Lung microvascular endothelial cell (primary cell): ENCODE measurements at regions not wholly inside any gene's neighbourhood (a gene's known extent, or its start where the extent isn't known, plus 50 kb on each side); places are given as distances from the start of the nearest gene placed in this dataset.

Experiments
- DNase-seq, 2 donors: peaks; one replicate each; pipeline versions ENCODE4 v3.0.0 to v3.0.0-alpha.2; 2010; ENCODE audit warnings: low read depth in 2 of 2

DNA sequence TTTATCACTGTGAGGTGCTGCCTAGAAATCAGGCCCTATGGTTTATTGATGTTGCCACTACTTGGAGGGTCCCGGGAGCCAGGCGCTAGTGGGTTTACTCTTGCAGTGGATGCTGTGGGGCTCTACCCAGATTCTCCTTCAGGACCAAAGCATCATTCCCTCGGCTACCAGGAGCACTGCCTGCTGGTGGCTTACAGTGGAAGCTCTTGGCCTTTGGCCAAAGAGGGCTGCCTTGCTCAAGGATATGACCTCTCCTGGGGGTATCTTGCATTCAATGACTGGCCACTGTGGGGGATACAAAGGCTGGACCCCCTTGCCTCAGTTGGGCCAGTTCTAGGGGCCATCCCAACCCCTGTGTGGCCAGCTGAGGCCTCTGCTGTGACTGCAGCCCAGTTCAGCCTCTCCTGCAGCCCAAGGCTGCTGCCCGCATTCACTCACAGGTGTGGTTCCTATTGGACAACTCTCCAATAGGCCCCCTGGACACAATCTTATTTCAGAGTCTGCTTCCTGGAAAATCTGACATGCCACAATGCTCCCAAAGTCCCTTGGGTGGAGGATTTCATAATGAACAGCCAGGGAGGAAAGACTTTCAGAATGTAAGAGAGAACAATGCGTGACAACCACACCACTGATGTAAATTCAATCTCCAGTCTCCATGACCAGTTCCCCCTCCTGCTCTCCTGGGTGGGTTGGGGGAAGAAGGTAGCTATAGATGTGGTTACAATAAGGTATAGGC, 196.3 kb downstream of the SNX10 start:
- no peak for DNase-seq

GRCh38 chr7:26489391-26489790, 197.7 kb downstream of the SNX10 start:
- no peak for DNase-seq

- no peak for DNase-seq
These were observed 198.4 kb downstream of the SNX10 start for GRCh38 chr7:26489906-26490639.

- no peak for DNase-seq
These were observed 199.3 kb downstream of the SNX10 start for GRCh38 chr7:26490640-26491624.

DNA sequence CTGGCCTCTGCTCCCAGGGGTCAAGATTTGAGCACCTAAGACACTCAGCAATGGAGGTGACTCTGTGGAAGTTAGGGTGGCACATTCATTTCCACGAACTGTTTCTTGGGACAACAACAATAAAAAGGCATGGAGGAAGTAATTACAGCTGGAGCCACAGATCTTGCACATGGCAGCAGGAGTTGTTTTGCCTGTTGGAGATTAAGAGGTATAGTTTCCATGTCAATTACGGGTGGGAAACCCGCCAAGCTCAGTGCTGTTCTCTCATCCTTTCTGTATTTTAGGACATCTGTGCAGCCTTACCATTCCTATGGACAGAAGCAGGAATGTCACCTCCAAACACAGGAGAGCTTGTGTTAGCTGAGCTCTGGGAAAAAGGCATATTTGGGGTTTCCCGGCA, 201.2 kb downstream of the SNX10 start:
- no peak for DNase-seq

- DNase-seq = no peak
These were observed 202.2 kb downstream of the SNX10 start for GRCh38 chr7:26493737-26494428.

DNA sequence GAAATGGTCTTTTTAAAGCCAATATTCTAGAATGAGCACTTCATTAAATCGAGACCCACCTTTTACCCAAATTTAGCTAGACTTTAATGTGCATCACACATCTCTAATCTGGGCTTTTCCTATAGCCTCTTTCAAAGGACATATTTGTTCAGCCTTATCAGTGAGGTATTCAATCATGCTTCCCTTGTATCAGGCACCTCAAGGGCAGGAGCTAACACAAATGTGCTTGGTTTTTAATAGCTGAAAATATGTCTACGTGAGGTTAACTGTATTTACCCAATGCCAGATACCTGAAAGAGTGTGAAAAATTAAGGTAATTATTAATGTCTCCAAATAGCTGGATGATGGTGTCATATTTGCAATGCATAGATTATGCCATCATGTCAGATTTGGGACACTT, 203.9 kb downstream of the SNX10 start:
- no peak for DNase-seq

DNA sequence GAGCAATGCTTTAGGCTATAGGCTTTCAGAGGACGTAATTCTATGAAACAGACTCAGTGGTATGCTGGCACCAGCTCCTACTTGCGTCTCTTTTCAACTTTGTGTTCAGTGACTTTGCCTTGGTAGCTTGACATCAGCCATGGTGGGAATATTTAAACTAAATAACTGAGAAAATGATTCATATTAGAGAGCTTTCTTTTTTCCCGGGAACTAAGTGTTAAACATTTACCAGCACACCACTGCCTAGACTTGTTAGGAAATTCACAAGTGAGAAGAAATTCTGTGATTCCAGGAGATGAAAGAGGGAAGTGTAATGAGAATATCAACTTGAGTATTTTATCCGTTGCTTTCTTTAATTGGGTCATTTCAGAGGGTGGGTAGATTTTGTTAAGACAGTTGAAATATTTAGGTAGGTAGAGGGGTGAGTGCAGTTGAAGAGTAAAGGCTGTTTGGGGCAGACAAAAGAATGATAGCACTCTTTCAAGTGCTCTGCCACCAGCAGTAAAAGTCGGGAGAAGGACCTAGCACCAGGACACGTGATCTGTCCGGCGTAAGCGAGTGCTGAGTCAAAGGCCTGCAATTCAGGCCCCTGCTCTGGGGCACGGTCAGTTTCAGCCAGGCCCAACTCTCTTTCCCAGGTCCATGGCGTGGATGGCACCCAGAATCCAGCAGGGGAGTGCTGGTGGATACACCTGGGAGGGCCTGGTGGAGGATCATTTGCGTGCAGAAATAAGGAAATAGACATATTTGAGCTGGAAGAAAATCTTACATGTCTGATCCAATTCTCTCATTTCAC, 206.3 kb downstream of the SNX10 start:
- no peak for DNase-seq

GRCh38 chr7:26499315-26499897, 207.7 kb downstream of the SNX10 start:
- no peak for DNase-seq

DNA sequence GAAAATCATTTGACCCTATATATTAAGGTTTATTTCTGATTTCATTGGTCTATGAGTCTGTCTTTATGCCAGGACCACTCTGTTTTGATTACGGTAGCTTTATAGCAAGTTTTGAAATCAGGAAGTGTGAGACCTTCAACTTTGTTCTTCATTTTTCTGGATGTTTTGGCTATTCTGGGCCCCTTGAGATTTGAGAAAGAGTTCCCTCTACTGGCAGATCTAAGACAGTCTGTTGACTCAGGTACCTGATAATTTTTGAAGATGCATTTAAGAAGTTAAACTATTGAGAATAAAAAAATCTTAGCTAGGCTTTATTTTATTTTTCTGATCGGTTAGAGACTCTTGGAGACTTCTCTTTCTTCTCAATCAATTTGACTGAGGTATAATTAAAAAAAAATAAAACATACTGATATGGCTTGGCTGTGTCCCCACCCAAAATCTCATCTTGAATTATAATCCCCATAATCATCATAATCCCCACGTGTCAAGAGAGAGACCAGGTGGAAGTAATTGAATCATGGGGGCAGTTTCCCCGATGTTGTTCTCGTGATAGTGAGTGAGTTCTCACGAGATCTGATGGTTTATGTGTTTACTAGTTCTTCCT, 209.2 kb downstream of the SNX10 start:
- DNase-seq = peak; percentile 30 to 70

DNA sequence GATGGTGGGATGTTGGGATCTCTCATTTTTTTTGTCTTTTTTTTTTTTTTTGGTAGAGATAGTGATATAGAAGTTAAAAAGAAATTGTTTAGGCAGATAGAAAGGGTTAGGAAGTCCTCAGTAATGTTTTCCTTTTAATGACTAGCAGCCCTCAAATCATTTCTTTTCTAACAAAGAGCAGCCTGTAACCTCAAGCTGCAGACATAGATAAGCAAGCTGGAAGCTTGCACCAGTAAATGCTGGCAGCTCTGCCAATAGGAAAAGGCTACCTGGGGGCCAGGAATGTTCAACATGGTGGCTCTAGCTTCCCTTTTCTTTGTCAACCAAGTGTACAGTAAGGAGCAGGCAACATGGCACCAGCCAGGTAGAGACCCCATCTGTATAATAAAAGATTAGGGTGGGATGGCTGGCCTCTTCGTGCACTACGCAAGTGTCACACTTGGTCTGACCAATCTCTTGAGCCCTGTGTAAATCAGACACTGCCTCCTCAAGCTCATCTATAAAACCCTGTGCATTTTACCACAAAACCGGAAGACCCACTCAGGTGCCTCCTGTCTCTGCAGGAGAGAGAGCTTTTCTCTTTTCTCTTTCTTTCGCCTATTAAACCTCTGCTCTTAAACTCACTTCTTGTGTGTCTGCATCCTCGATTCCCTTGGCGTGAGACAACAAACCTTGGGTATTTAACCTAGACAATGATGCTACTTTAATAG, 212.9 kb downstream of the SNX10 start:
- DNase-seq = no peak

DNA sequence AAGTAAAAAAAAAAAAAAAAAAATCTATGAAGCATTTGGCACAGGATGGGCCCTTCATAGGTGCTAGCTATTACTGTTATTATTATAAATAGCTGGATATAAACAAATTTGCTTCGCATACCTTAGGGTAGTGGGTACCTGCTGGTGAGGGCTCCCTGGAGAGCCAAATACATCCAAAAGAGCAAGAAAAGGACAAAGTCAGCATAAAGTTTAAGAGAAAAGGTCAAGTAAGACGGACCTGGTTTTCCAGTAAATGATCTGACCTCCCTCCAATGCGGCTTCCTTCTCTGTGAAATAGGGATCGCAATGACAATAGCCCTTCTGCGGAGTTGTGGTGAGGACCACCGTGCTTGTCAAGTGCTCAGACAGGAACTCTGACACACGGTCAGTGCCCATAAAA, 214.5 kb downstream of the SNX10 start:
- DNase-seq = no peak

GRCh38 chr7:26507108-26507987, 215.7 kb downstream of the SNX10 start:
- peak; percentile 14 to 20 for DNase-seq

GRCh38 chr7:26508481-26508880, 216.8 kb downstream of the SNX10 start:
- DNase-seq = no peak

GRCh38 chr7:26508917-26509316, 217.3 kb downstream of the SNX10 start:
- DNase-seq = no peak

DNA sequence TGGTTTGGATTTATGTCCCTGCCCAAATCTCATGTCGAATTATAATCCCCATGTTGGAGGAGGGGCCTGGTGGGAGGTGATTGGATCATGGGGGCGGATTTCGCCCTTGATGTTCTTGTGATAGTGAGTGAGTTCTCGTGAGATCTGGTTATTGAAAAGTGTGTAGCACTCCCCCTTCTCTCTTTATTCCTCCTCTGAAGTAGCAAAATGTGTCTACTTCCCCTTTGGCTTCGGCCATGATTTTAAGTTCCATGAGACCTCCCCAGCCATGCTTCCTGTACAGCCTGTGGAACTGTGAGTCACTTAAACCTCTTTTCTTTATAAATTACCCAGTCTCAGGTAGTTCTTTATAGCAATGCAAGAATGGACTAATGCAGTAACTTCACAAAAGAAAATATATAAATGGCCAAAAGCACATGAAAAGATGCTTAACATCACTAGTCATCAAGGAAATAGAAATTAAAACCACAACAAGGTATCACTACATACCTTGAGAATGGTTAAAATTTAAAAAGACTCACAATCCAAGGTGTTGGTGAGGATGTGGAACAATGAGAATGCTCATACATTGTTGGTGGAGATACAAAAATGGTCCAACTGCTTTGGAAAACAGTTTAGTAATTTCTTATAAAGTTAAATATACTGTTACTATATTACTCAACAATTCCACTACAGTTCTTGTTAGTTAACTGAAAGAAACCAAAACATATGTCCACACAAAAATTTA, 218.7 kb downstream of the SNX10 start:
- no peak for DNase-seq

- no peak for DNase-seq
These were observed 220.2 kb downstream of the SNX10 start for GRCh38 chr7:26511866-26512265.
